Nephron progenitor cell (in vitro differentiated cells): ENCODE measurements at regions not wholly inside any gene's neighbourhood (a gene's known extent, or its start where the extent isn't known, plus 50 kb on each side); places are given as distances from the start of the nearest gene placed in this dataset.

Source experiments
- DNase-seq: peaks from one replicate; pipeline ENCODE4 v3.0.0; 2021
- H3K27ac Mint-ChIP-seq: 2 replicates; pipeline ENCODE4 v1.8.0; 2021; ENCODE audit warnings: mild to moderate bottlenecking, moderate library complexity, mixed read lengths
- H3K27me3 Mint-ChIP-seq: 2 replicates; pipeline ENCODE4 v1.8.0; 2021; ENCODE audit warnings: mild to moderate bottlenecking, low read depth, mixed read lengths; ENCODE audit not compliant: poor library complexity
- H3K36me3 Mint-ChIP-seq: 2 replicates; pipeline ENCODE4 v1.8.0; 2021; ENCODE audit warnings: low read depth, mixed read lengths
- H3K4me1 Mint-ChIP-seq: 2 replicates; pipeline ENCODE4 v1.8.0; 2021; ENCODE audit warnings: mixed read lengths
- H3K4me3 Mint-ChIP-seq: 2 replicates; pipeline ENCODE4 v1.8.0; 2021; ENCODE audit warnings: mild to moderate bottlenecking, moderate library complexity, mixed read lengths
- H3K9me3 Mint-ChIP-seq: 2 replicates; pipeline ENCODE4 v1.8.0; 2021; ENCODE audit warnings: mild to moderate bottlenecking, moderate library complexity, mixed read lengths
- CTCF ChIP-seq: fragments of 200-600 bp; sonication (generic); IDR thresholded peaks from 2 replicates; pipeline ENCODE4 v1.5.0; 2021; ENCODE audit warnings: antibody characterized with exemption

DNA sequence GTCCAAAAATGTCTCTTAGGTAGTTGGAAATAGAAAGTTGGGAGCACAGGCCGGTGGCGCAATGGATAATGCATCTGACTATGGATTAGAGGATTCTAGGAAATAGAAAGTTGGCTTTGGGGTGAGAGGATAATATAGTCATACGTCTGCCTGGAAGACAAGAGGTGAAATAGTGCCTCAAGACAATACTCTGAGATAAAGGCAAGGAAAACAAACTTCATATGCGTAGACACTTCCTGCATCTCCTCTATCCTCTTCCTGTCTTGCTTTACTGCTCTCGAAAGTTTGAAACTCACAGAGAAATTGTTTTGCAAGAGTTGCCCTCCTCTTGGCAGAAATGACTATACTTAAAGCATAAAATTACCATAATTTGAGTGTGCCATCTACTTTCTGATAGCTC lies 153.2 kb upstream of the FBXL7 start:
- H3K4me1 Mint-ChIP-seq: no peaks in the 10 kb centered on the region
- no peak for DNase-seq
- no peak overlapping the region for H3K27ac Mint-ChIP-seq
- peaks cover 3% of the 10 kb centered on the region for H3K9me3 Mint-ChIP-seq
- H3K36me3 Mint-ChIP-seq: no peaks in the 10 kb centered on the region
- no peak for TF ChIP-seq CTCF
- no peak overlapping the region for H3K4me3 Mint-ChIP-seq
- peaks cover 3% of the 10 kb centered on the region for H3K27me3 Mint-ChIP-seq

DNA sequence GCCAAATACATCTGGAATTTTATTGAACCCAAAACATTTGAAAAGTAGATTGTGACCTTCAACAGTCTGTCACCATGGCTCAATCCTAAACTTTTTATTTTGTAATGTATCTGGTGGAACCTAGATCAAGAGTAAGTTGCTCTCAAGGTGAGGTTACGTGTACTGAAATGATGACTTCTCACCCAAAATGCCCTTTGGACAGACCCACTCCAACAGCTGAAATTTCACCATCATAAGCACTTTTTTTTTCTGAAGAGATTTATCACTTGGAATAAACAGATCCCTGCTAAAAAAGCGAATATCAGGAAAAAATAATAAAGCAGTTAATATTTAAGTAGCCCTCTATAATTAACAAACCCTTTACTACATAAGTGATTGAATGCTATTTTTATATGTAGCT lies 155.0 kb upstream of the FBXL7 start:
- Mint-ChIP-seq H3K36me3 (no peaks in the 10 kb centered on the region), H3K4me1 (no peaks in the 10 kb centered on the region), H3K27ac (no peak overlapping the region), H3K9me3 (peaks cover 5% of the 10 kb centered on the region), H3K27me3 (peaks cover 3% of the 10 kb centered on the region), H3K4me3 (no peak overlapping the region)
- TF ChIP-seq CTCF: no peak
- no peak for DNase-seq

DNA sequence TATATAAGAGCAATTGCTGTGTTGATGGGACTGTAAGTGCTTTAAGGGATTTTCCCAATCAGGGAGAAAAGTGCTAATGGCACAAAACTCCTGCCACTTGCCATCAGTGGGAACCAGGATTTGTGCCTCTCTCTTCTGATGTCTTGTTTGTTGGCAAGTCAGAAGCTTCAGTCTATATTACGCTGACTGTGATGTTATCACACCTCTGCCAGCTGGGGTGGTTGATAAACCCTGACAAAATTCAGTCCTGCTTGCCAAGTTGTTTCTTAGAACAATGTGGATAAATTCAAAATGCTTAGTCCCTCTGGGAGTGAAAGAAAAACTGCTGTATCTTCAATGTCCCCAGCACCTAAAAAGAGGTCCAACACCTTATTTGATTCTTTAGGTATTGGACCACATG lies 161.4 kb upstream of the FBXL7 start:
- H3K27ac Mint-ChIP-seq: no peak overlapping the region
- H3K27me3 Mint-ChIP-seq: no peaks in the 10 kb centered on the region
- no peak overlapping the region for H3K4me3 Mint-ChIP-seq
- no peak for TF ChIP-seq CTCF
- DNase-seq: no peak
- peaks cover 5% of the 10 kb centered on the region for H3K4me1 Mint-ChIP-seq
- peaks cover 7% of the 10 kb centered on the region for H3K9me3 Mint-ChIP-seq
- H3K36me3 Mint-ChIP-seq: no peaks in the 10 kb centered on the region

GRCh38 chr5:15334551-15335266 lies 165.3 kb upstream of the FBXL7 start:
- Mint-ChIP-seq H3K4me1 (peaks cover 5% of the 10 kb centered on the region), H3K36me3 (no peaks in the 10 kb centered on the region), H3K27me3 (no peaks in the 10 kb centered on the region), H3K9me3 (no peaks in the 10 kb centered on the region), H3K27ac (no peak overlapping the region), H3K4me3 (no peak overlapping the region)
- DNase-seq: no peak
- no peak for TF ChIP-seq CTCF

- H3K9me3 Mint-ChIP-seq: no peaks in the 10 kb centered on the region
- H3K36me3 Mint-ChIP-seq: no peaks in the 10 kb centered on the region
- TF ChIP-seq CTCF: no peak
- no peak overlapping the region for H3K4me3 Mint-ChIP-seq
- H3K27me3 Mint-ChIP-seq: no peaks in the 10 kb centered on the region
- H3K27ac Mint-ChIP-seq: no peak overlapping the region
- DNase-seq: no peak
- H3K4me1 Mint-ChIP-seq: peaks cover 5% of the 10 kb centered on the region
Measured at GRCh38 chr5:15333091-15333490, 166.9 kb upstream of the FBXL7 start.

GRCh38 chr5:15326932-15327331 lies 173.0 kb upstream of the FBXL7 start:
- Mint-ChIP-seq H3K4me1 (no peaks in the 10 kb centered on the region), H3K36me3 (no peaks in the 10 kb centered on the region), H3K9me3 (peaks cover 7% of the 10 kb centered on the region), H3K27ac (no peak overlapping the region), H3K27me3 (no peaks in the 10 kb centered on the region), H3K4me3 (no peak overlapping the region)
- TF ChIP-seq CTCF: no peak
- no peak for DNase-seq
